Hepatocyte (in vitro differentiated cells): ENCODE measurements at regions not wholly inside any gene's neighbourhood (a gene's known extent, or its start where the extent isn't known, plus 50 kb on each side); places are given as distances from the start of the nearest gene placed in this dataset.

Experiments used
- DNase-seq: peaks from one replicate; pipeline ENCODE4 v3.0.0-alpha.2; 2016; ENCODE audit warnings: low spot score
- H2AFZ ChIP-seq: fragments of 200-600 bp; sonication (generic); 2 replicates; pipeline ENCODE4 v1.6.0; 2016; ENCODE audit warnings: antibody characterized with exemption, mild to moderate bottlenecking
- H3K27ac ChIP-seq: fragments of 200-600 bp; sonication (generic); 2 replicates; pipeline ENCODE4 v1.5.1; 2016; ENCODE audit warnings: mild to moderate bottlenecking
- H3K27me3 ChIP-seq: fragments of 200-600 bp; sonication (generic); 2 replicates; pipeline ENCODE4 v1.6.1; 2016
- H3K36me3 ChIP-seq: fragments of 200-600 bp; sonication (generic); replicated peaks from 2 replicates; pipeline ENCODE4 v1.5.1; 2016; ENCODE audit warnings: low read depth; ENCODE audit not compliant: insufficient read depth
- H3K4me1 ChIP-seq: fragments of 200-600 bp; sonication (generic); 2 replicates; pipeline ENCODE4 v1.5.1; 2016; ENCODE audit warnings: mild to moderate bottlenecking, moderate library complexity; ENCODE audit not compliant: insufficient read depth
- H3K4me2 ChIP-seq: fragments of 200-600 bp; sonication (generic); 2 replicates; pipeline ENCODE4 v1.6.0; 2016
- H3K4me3 ChIP-seq: fragments of 200-600 bp; sonication (generic); 2 replicates; pipeline ENCODE4 v1.5.1; 2016; ENCODE audit warnings: mild to moderate bottlenecking
- H3K79me2 ChIP-seq: fragments of 200-600 bp; sonication (generic); 2 replicates; pipeline ENCODE4 v1.6.0; 2017; ENCODE audit warnings: mild to moderate bottlenecking
- H3K9me2 ChIP-seq: fragments of 200-600 bp; sonication (generic); replicated peaks from 2 replicates; pipeline ENCODE4 v1.6.0; 2017; ENCODE audit warnings: mild to moderate bottlenecking; ENCODE audit not compliant: insufficient read depth
- H3K9me3 ChIP-seq: fragments of 200-600 bp; sonication (generic); 2 replicates; pipeline ENCODE4 v1.5.1; 2016; ENCODE audit warnings: low read depth, mild to moderate bottlenecking
- H4K20me1 ChIP-seq: fragments of 200-600 bp; sonication (generic); 2 replicates; pipeline ENCODE4 v1.6.0; 2016; ENCODE audit warnings: mild to moderate bottlenecking; ENCODE audit not compliant: insufficient read depth, poor library complexity, severe bottlenecking
- EZH2 ChIP-seq: fragments of 200-600 bp; sonication (generic); IDR thresholded peaks from 2 replicates; pipeline ENCODE4 v1.6.1; 2016; ENCODE audit warnings: antibody characterized with exemption, mild to moderate bottlenecking, borderline replicate concordance
- EZH2phosphoT487 ChIP-seq: fragments of 200-600 bp; sonication (generic); IDR thresholded peaks from one replicate; pipeline ENCODE4 v1.6.1; 2018; ENCODE audit warnings: antibody characterized with exemption, mild to moderate bottlenecking, low read depth, moderate library complexity; ENCODE audit not compliant: unreplicated experiment, severe bottlenecking
- WGBS: methylation state at CpG from one replicate; pipeline ENCODE4 v1.1.6; 2016; ENCODE audit warnings: low lambda C conversion rate; ENCODE audit errors: missing lambda C conversion rate; 5-methylcytosine and 5-hydroxymethylcytosine counted together
- TF ChIP-seq, protein P1 (sequence below): fragments of 200-600 bp; sonication (generic); IDR thresholded peaks from 2 replicates; pipeline ENCODE4 v1.5.1; 2016; ENCODE audit warnings: antibody characterized with exemption, mild to moderate bottlenecking; ENCODE audit not compliant: poor library complexity

DNA sequence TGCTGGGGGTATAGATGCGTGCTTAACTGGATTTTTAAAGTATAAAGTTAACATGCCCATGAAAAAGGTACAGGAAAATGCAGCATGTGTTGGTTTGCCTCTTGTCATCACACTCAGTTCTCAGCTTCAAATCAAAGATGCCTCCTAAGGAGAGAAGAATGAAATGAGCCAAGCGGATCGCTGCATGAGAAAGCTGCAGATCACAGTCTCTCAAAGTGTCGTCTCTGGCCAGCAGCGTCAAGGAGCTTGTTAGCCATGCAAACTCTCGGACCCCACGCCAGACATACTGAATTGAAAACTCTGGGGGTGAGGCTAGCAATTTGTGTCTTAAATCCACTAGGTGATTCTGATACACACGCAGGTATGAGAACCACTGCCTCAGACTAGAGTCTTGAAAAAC is 297.2 kb downstream of the AJAP1 start:
- Histone ChIP-seq H3K4me2 (no peak overlapping the region), H3K36me3 (no peaks in the 10 kb centered on the region), H3K27me3 (no peaks in the 10 kb centered on the region), H3K9me3 (no peaks in the 10 kb centered on the region), H3K9me2 (no peaks in the 10 kb centered on the region), H3K79me2 (no peaks in the 10 kb centered on the region), H3K27ac (no peak overlapping the region), H2AFZ (no peak overlapping the region), H4K20me1 (no peaks in the 10 kb centered on the region), H3K4me1 (no peaks in the 10 kb centered on the region), H3K4me3 (no peak overlapping the region)
- WGBS = 87% methylated on average over 8 of the region's 8 CpGs
- DNase-seq = no peak
- TF ChIP-seq EZH2 (no peak), EZH2phosphoT487 (no peak)
- TF ChIP-seq, protein P1, sequence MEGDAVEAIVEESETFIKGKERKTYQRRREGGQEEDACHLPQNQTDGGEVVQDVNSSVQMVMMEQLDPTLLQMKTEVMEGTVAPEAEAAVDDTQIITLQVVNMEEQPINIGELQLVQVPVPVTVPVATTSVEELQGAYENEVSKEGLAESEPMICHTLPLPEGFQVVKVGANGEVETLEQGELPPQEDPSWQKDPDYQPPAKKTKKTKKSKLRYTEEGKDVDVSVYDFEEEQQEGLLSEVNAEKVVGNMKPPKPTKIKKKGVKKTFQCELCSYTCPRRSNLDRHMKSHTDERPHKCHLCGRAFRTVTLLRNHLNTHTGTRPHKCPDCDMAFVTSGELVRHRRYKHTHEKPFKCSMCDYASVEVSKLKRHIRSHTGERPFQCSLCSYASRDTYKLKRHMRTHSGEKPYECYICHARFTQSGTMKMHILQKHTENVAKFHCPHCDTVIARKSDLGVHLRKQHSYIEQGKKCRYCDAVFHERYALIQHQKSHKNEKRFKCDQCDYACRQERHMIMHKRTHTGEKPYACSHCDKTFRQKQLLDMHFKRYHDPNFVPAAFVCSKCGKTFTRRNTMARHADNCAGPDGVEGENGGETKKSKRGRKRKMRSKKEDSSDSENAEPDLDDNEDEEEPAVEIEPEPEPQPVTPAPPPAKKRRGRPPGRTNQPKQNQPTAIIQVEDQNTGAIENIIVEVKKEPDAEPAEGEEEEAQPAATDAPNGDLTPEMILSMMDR = no peak

DNA sequence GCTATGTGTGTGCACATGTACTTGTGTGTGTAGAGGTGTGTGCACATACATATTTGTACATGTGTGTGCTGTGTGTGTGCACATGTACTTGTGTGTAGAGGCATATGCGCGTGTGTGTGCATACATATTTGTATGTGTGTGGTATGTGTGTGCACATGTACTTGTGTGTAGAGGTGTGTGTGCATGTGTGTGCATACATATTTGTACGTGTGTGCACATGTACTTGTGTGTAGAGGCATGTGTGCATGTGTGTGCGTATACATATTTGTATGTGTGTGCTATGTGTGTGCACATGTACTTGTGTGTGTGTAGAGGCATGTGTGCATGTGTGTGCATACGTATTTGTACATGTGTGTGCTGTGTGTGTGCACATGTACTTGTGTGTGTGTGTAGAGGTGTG is 291.9 kb downstream of the AJAP1 start:
- DNase-seq = no peak
- no peaks in the 10 kb centered on the region for H3K79me2 ChIP-seq
- no peaks in the 10 kb centered on the region for H4K20me1 ChIP-seq
- no peaks in the 10 kb centered on the region for H3K4me1 ChIP-seq
- H3K27ac ChIP-seq = no peak overlapping the region
- 93% methylated on average over 5 of the region's 5 CpGs for WGBS
- no peaks in the 10 kb centered on the region for H3K9me3 ChIP-seq
- no peak overlapping the region for H2AFZ ChIP-seq
- H3K4me2 ChIP-seq = no peak overlapping the region
- no peaks in the 10 kb centered on the region for H3K27me3 ChIP-seq
- TF ChIP-seq EZH2 (no peak), EZH2phosphoT487 (no peak)
- H3K9me2 ChIP-seq = no peaks in the 10 kb centered on the region
- no peak overlapping the region for H3K4me3 ChIP-seq
- no peaks in the 10 kb centered on the region for H3K36me3 ChIP-seq

DNA sequence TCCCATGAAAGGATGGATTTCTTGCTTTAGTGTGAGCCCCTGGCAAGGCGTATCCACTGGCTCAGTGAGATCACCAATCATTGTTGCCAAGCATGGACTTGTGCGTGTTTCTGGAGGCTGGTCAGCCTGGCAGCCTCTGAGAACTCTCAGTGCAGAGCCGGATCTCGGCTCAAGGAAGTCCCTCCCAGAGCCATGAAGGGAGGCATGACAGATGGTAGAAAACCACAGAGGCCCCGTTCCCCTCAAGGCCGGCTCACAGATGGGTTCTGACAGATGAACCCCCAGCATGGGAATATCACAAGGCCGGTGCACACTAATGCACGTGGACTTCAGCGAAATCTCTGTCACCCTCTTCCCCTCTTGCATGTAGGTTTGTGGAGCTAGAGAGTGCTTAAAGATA is 290.5 kb downstream of the AJAP1 start:
- TF ChIP-seq EZH2phosphoT487 (no peak), EZH2 (no peak)
- TF ChIP-seq, protein P1 = no peak
- Histone ChIP-seq H3K4me2 (no peak overlapping the region), H4K20me1 (no peaks in the 10 kb centered on the region), H3K27ac (no peak overlapping the region), H3K79me2 (no peaks in the 10 kb centered on the region), H3K9me3 (no peaks in the 10 kb centered on the region), H3K9me2 (no peaks in the 10 kb centered on the region), H3K4me1 (no peaks in the 10 kb centered on the region), H3K27me3 (no peaks in the 10 kb centered on the region), H3K4me3 (no peak overlapping the region), H2AFZ (no peak overlapping the region), H3K36me3 (no peaks in the 10 kb centered on the region)
- no peak for DNase-seq
- 92% methylated on average over 9 of the region's 9 CpGs for WGBS

DNA sequence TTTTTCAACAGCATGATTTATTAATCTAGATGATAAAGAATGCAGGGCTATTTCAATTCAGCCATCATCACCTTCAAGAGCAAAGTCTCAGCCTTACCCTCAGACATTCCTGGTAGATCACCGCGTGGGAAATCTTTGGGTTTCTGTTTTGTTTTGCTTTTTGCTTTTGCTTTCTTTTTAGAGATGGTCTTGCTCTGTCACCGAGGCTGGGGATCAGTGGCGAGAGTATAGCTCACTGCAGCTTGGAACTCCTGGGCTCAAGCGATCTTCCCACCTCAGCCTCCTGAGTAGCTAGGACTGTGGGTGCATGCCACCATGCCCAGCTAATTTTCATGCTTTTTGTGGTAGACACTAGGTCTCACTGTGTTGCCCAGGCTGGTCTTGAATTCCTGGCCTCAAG is 289.7 kb downstream of the AJAP1 start:
- Histone ChIP-seq H3K4me1 (no peaks in the 10 kb centered on the region), H3K4me3 (no peak overlapping the region), H3K9me2 (no peaks in the 10 kb centered on the region), H3K27ac (no peak overlapping the region), H4K20me1 (no peaks in the 10 kb centered on the region), H3K4me2 (no peak overlapping the region), H3K36me3 (no peaks in the 10 kb centered on the region), H3K9me3 (no peaks in the 10 kb centered on the region), H3K79me2 (no peaks in the 10 kb centered on the region), H2AFZ (no peak overlapping the region), H3K27me3 (no peaks in the 10 kb centered on the region)
- 68% methylated on average over 5 of the region's 5 CpGs for WGBS
- no peak for DNase-seq
- no peak for TF ChIP-seq EZH2phosphoT487
- no peak for TF ChIP-seq EZH2
- TF ChIP-seq, protein P1 = no peak
